ENCODE measurements at regions not wholly inside any gene's neighbourhood (a gene's known extent, or its start where the extent isn't known, plus 50 kb on each side); places are given as distances from the start of the nearest gene placed in this dataset.

GRCh38 chr9:18348083-18348475 lies 125.9 kb upstream of the ADAMTSL1 start:
- TF ChIP-seq, protein P1, sequence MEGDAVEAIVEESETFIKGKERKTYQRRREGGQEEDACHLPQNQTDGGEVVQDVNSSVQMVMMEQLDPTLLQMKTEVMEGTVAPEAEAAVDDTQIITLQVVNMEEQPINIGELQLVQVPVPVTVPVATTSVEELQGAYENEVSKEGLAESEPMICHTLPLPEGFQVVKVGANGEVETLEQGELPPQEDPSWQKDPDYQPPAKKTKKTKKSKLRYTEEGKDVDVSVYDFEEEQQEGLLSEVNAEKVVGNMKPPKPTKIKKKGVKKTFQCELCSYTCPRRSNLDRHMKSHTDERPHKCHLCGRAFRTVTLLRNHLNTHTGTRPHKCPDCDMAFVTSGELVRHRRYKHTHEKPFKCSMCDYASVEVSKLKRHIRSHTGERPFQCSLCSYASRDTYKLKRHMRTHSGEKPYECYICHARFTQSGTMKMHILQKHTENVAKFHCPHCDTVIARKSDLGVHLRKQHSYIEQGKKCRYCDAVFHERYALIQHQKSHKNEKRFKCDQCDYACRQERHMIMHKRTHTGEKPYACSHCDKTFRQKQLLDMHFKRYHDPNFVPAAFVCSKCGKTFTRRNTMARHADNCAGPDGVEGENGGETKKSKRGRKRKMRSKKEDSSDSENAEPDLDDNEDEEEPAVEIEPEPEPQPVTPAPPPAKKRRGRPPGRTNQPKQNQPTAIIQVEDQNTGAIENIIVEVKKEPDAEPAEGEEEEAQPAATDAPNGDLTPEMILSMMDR (IDR thresholded peaks at IDR 0.05), result no peak
- no peak for TF ChIP-seq POLR2A (IDR thresholded peaks at IDR 0.05)

Measured in prostate gland (tissue), 2 donors.